NCI-H82 treated with DMSO at 0.1 percent for 48 hours (cell line): ENCODE measurements at regions not wholly inside any gene's neighbourhood (a gene's known extent, or its start where the extent isn't known, plus 50 kb on each side); places are given as distances from the start of the nearest gene placed in this dataset.

ENCODE experiments used
- DNase-seq: peaks from one replicate; lab custom pipeline; 2025; ENCODE audit not compliant: unreplicated experiment; lab: John Stamatoyannopoulos, UW

DNA sequence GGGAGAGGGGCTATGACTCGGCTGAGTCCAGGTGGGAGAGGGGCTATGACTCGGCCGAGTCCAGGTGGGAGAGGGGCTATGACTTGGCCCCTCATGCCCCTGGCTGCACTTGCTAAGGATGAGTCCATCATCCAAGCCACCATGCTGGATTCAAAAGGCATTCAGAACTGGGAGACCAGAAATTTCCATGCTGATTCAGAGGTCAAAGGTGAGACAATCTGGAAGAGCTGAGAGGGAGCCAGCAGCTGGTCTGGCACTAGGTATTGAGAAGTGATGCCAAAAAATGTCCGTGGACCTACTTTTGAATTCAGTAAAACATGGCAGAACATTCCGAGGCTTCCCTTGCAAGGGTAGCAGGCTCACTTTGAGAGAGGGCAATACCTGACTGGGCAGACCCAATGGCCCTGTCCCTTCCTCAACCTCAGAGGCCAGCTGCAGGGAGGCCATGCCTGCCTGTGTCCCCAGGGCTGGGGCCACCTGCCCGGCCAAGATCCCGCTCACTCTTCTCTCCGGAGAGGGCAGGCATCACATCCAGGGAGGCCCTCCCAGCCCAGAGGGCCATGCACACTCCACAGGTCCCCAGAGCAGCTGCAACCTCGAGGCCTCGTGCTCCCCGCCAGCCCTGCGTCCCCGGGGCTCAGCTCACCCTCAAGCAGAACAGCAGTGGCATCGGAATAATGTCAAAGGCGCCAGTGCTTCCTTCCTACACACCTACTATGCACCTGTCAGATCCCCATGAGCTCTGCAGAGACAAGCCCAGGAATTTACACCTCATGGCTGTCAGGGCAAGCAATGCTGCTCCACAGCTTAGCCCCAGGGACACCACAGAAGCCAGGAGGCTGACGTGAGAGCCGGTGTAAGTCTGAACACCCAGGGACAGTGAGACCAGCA is 80.2 kb upstream of the GPC1 start:
- no peak for DNase-seq

- DNase-seq, result no peak
Observed at GRCh38 chr2:240355962-240356361, 79.5 kb upstream of the GPC1 start.

DNA sequence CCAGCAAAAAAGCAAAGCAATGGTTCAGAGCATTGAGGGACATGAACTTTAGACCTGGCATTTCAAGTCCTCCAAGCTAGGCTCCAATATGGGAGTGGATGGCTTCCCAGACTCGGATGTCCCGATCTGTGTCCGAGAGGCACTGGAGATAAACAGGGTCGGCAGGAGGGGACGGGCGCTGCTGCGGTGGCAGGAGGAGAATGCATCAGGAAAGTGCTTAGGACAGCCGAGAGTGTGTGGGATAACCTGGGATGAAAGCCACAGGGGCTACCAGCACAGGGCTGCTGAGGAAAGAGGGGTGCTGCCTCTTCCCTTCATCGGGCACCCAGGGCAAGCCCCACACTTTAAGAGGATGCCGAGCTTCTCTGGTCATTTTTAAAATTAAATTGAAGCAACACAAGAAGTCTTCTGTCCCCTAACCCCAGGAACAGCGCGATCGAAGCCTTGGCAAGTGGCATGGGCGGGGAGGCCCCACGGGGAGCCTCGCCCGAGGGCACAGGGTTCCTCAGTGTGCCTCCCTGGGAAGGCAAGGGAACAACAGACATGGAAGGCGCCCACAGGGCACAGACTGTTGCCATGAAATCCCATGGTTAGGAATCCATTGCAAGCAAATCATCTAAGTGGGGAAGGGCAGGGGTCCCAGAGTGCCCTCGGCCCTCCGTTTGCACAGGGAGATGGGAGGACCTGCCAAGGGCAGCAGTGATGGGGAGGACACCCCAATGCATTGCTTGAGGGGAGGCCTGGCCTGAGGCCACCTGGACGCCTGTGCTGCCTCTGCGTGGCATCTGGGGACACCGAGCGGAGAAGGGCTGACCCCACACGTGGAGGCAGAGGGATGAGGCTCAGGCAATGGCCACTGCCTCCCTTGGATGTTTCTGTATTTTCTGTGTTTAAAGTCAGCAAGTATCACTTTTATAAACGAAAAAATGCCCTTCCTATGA is 78.5 kb upstream of the GPC1 start:
- no peak for DNase-seq

GRCh38 chr2:240357641-240358012 is 77.8 kb upstream of the GPC1 start:
- DNase-seq, result no peak

GRCh38 chr2:240358080-240358479 is 77.4 kb upstream of the GPC1 start:
- DNase-seq, result no peak

DNA sequence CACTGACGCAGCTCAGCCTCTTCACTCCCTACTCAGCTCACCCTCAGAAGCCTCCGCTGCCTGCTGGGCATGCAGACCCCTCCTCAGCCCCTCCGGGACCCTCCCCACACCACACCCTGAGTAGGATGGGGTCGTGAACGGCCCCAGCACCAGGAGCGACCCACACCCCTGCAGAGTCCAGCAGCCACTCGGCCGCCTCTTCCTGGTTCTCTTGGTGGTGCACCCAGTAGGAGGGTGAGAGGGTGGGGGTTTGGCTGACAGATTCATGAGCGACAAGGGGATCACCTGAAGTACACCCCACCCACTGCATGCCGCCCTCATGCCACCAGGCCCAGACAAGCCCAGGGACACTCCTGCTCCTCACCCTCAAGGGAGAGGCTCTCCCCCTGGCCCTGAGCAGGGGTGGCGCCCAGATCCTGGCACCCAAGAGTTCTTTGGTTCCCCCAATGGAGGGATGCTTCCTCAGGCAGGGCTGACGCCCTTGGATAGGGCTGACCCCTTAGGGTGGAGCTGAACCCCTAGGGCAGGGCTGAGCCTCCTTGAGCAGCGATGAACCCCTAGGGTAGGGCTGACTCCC is 76.6 kb upstream of the GPC1 start:
- DNase-seq, result no peak

- no peak for DNase-seq
Observed at GRCh38 chr2:240359695-240360094, 75.8 kb upstream of the GPC1 start.

GRCh38 chr2:240360645-240361475 is 74.6 kb upstream of the GPC1 start:
- no peak for DNase-seq

- no peak for DNase-seq
Observed at GRCh38 chr2:240362216-240362755, 73.2 kb upstream of the GPC1 start.

GRCh38 chr2:240362826-240363745 is 72.4 kb upstream of the GPC1 start:
- no peak for DNase-seq

DNA sequence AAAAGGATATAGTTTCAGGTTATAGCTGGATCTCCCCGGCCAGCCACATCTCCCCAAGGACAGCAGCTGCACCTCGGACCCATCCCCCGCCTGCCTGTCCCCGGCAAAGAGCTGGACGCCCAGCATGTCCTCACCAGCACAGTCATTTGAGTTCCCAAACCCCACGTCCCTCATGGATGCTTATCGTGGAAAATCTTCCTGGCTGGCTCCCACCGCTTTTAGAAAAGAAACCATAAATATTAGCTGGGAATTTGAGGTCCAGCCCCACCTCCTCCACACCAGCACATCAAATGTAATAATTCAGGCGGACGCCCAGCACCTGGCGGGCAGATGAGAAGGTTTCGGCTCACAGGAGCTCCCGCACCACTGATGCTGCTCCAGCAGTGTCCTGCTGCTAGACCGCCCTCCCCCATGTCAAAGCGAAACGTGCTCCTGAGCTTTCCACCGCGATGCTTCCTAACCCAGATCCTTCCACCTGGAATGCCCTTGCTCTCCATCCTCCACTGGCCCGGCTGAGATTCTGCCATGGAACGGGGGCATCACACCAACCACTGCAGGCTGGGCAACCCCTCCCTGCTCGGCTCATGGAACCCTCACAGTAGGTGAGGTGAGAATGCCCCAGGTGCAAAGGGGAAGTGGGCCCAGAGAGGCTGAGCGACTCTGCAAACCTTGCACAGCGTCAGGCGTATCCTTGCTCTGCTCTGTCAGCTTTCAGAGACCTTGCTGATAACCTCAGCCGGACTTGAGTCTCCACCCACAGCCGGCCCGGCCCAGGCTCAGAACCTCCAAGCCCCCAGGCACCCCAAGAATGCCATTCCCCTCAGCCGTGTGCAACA is 71.5 kb upstream of the GPC1 start:
- DNase-seq, result no peak

DNA sequence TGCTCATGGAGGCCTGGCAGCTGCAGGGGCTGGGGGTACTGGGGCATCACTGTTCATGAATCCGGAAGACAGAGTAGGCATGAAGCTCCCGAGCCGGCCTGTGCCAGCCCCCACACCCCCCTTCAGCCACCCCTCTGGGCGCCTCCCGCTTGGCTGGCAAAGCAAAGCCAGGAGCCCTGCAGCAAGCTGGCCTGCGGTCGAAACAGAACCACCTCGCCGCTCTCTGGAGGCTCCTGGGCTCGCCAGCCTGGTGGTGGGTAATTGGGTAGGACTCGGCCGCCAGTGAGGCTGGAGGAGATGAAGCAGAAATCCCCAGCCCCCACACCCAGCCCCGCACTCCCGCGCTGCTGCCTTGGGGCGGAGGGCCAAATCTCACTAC is 70.9 kb upstream of the GPC1 start:
- DNase-seq, result no peak

GRCh38 chr2:240364961-240365775 is 70.3 kb upstream of the GPC1 start:
- DNase-seq, result no peak

GRCh38 chr2:240365971-240366471 is 69.4 kb upstream of the GPC1 start:
- no peak for DNase-seq

- DNase-seq, result no peak
Observed at GRCh38 chr2:240366901-240367300, 68.6 kb upstream of the GPC1 start.

DNA sequence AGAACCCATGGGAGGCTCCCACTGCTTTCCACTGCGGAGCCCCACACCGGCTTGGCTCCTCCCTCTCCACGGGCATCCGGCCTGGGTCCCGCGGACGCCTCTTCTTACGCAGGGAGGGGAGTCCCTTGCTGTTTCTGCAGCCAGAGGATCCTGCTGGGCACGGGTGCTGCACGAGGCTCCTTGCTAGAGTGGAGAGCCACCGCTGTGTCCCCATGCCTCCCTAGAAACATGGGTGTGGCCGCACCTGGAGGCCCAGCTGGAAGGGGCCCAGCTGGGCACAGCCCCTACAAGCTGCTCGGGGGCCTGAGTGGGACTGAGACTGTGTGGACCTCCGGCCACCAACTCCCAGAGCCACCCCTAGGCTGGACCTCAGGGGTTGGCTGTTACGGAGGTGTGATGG is 67.7 kb upstream of the GPC1 start:
- DNase-seq, result no peak

GRCh38 chr2:240368781-240369331 is 66.6 kb upstream of the GPC1 start:
- no peak for DNase-seq
